GM12878 (cell line): ENCODE measurements at regions not wholly inside any gene's neighbourhood (a gene's known extent, or its start where the extent isn't known, plus 50 kb on each side); places are given as distances from the start of the nearest gene placed in this dataset.

Experiments
- ATAC-seq: fragments of 200-7000 bp; cut with Tn5 transposase; 3 replicates; pipeline ENCODE4 v1.9.1; 2020; ENCODE audit warnings: mild to moderate bottlenecking, moderate library complexity
- BruUV-seq: library from RNA; stranded (reverse); fragments of 400-500 nt; replicated peaks from 2 replicates; lab custom pipeline; 2021; lab: Mats Ljungman, UMichigan
- CTCF ChIA-PET: fragments of 300-600 bp; sonication (Branson Sonifier 250); formaldehyde crosslinking; extraction: SDS; loops from one replicate; lab custom pipeline; 2021; ENCODE audit warnings: inconsistent platforms; lab: Yijun Ruan, JAX
- POLR2A ChIA-PET: fragments of 350-600 bp; formaldehyde crosslinking; extraction: SDS; loops from one replicate; lab custom pipeline; 2021; ENCODE audit warnings: inconsistent platforms; lab: Charles Lee
- RAD21 ChIA-PET: fragments of 300-600 bp; sonication (Branson Sonifier 250); formaldehyde crosslinking; loops from one replicate; lab custom pipeline; 2023; ENCODE audit warnings: antibody characterized with exemption; ENCODE audit not compliant: unreplicated experiment; lab: Charles Lee
- SMC1A ChIA-PET: fragments of 300-600 bp; sonication (Branson Sonifier 250); formaldehyde crosslinking; loops from one replicate; lab custom pipeline; 2023; ENCODE audit not compliant: unreplicated experiment, uncharacterized antibody; lab: Charles Lee
- DNase-seq: peaks from one replicate; pipeline ENCODE4 v3.0.0-alpha.2; 2011; ENCODE audit warnings: low read depth, low spot score
- FAIRE-seq: peaks from 3 replicates; lab custom pipeline; 2011; peaks lifted over from hg19 to GRCh38; lab: Jason Lieb, UNC
- H2AFZ ChIP-seq: 2 replicates; pipeline ENCODE4 v1.6.0; 2011; ENCODE audit warnings: low read depth, low read length, control low read depth; ENCODE audit not compliant: control insufficient read depth
- H3K27ac ChIP-seq: 2 replicates; pipeline ENCODE4 v1.5.1; 2011; ENCODE audit warnings: control low read depth; ENCODE audit not compliant: control insufficient read depth, insufficient read depth
- H3K27me3 ChIP-seq, 2 experiments: replicated peaks in 1 of 2; 2 replicates each; pipeline versions ENCODE4 v1.6.0 to v1.6.1; 2011; ENCODE audit warnings: low read length in 1 of 2; ENCODE audit not compliant: control insufficient read depth in 2 of 2, insufficient read depth in 2 of 2
- H3K36me3 ChIP-seq, 2 experiments: 2 replicates each; pipeline ENCODE4 v1.5.1; 2011; ENCODE audit warnings: low read length in 1 of 2; ENCODE audit not compliant: control insufficient read depth in 2 of 2, insufficient read depth in 2 of 2
- H3K4me1 ChIP-seq: 2 replicates; pipeline ENCODE4 v1.6.1; 2011; ENCODE audit warnings: mild to moderate bottlenecking, low read length, moderate library complexity, mixed read lengths; ENCODE audit not compliant: control insufficient read depth, insufficient read depth
- H3K4me2 ChIP-seq: 2 replicates; pipeline ENCODE4 v1.6.0; 2011; ENCODE audit warnings: control low read depth; ENCODE audit not compliant: control insufficient read depth, insufficient read depth
- H3K4me3 ChIP-seq: fragments of 200-600 bp; sonication (generic); 2 replicates; pipeline ENCODE4 v1.5.1; 2016
- H3K79me2 ChIP-seq: 2 replicates; pipeline ENCODE4 v1.6.0; 2011; ENCODE audit warnings: low read length; ENCODE audit not compliant: control insufficient read depth, insufficient read depth
- H3K9ac ChIP-seq: 2 replicates; pipeline ENCODE4 v1.8.0; 2011; ENCODE audit warnings: low read length, control low read depth, mixed read lengths; ENCODE audit not compliant: control insufficient read depth, insufficient read depth
- H3K9me3 ChIP-seq: replicated peaks from 3 replicates; pipeline ENCODE4 v1.5.1; 2011; ENCODE audit warnings: mild to moderate bottlenecking, low read length; ENCODE audit not compliant: control insufficient read depth, insufficient read depth
- H4K20me1 ChIP-seq: 2 replicates; pipeline ENCODE4 v1.6.0; 2011; ENCODE audit not compliant: control insufficient read depth, insufficient read depth
- CBX5 ChIP-seq: sonication (generic); IDR thresholded peaks from 2 replicates; pipeline ENCODE4 v1.6.1; 2016; ENCODE audit warnings: low read depth, moderate library complexity, mild to moderate bottlenecking, inconsistent platforms
- CHD4 ChIP-seq: fragments of 200-600 bp; sonication (generic); IDR thresholded peaks from 2 replicates; pipeline ENCODE4 v1.6.1; 2016; ENCODE audit warnings: mild to moderate bottlenecking
- EGR1 ChIP-seq, 2 experiments: IDR thresholded peaks; 1 replicate in 1 of 2; 2 replicates in 1 of 2; pipeline ENCODE4 v1.6.1; 2011 to 2012; ENCODE audit warnings: low read depth in 2 of 2, low read length in 2 of 2, borderline replicate concordance in 1 of 2, mild to moderate bottlenecking in 1 of 2, moderate library complexity in 1 of 2
- ETV6 ChIP-seq, 2 experiments: fragments of 450-650 bp in 1 of 2; IDR thresholded peaks in 1 of 2; conservative IDR thresholded peaks in 1 of 2; 2 replicates each; pipeline ENCODE4 v1.6.1; 2014; ENCODE audit warnings: antibody characterized with exemption in 1 of 2, borderline replicate concordance in 1 of 2, low read depth in 1 of 2, mild to moderate bottlenecking in 1 of 2, moderate library complexity in 1 of 2
- MEF2B ChIP-seq: fragments of 450-650 bp; IDR thresholded peaks from 2 replicates; pipeline ENCODE4 v1.6.1; 2018; ENCODE audit warnings: mild to moderate bottlenecking, moderate library complexity; ENCODE audit not compliant: partially characterized antibody, poor library complexity, severe bottlenecking
- MXI1 ChIP-seq: fragments of 150-350 bp; IDR thresholded peaks from 2 replicates; pipeline ENCODE4 v1.6.1; 2011; ENCODE audit warnings: low read depth, mild to moderate bottlenecking, inconsistent platforms, low read length, improper control_type of control experiment
- NRF1 ChIP-seq: conservative IDR thresholded peaks from 2 replicates; pipeline ENCODE4 v1.6.1; 2011; ENCODE audit warnings: mild to moderate bottlenecking, low read depth, low read length, improper control_type of control experiment
- RCOR1 ChIP-seq: conservative IDR thresholded peaks from 2 replicates; pipeline ENCODE4 v1.6.1; 2012; ENCODE audit warnings: low read depth, low read length, improper control_type of control experiment
- RFX5 ChIP-seq: IDR thresholded peaks from 2 replicates; pipeline ENCODE4 v1.6.1; 2011; ENCODE audit warnings: low read depth, low read length, improper control_type of control experiment
- SIX5 ChIP-seq: IDR thresholded peaks from 2 replicates; pipeline ENCODE4 v1.6.1; 2011; ENCODE audit warnings: mild to moderate bottlenecking, low read depth, low read length, moderate library complexity; ENCODE audit not compliant: severe bottlenecking
- TAF1 ChIP-seq: IDR thresholded peaks from 2 replicates; pipeline ENCODE4 v1.6.1; 2011; ENCODE audit warnings: mild to moderate bottlenecking, low read depth, low read length, borderline replicate concordance
- YY1 ChIP-seq: IDR thresholded peaks from 2 replicates; pipeline ENCODE4 v1.6.1; 2011; ENCODE audit warnings: low read depth, mild to moderate bottlenecking, low read length
- WGBS: methylation state at CpG from one replicate; pipeline ENCODE4 v1.1.6; 2016; ENCODE audit warnings: low lambda C conversion rate; ENCODE audit not compliant: insufficient replicate concordance, insufficient coverage; ENCODE audit errors: missing lambda C conversion rate; 5-methylcytosine and 5-hydroxymethylcytosine counted together
- in situ Hi-C: fragments of 300-500 bp; cut with MboI; formaldehyde crosslinking; loops from 9 replicates; pipeline ENCODE4 v1.14.3; 2018; ENCODE audit warnings: mixed read lengths
- intact Hi-C: fragments of 100-400 bp; cut with micrococcal nuclease; formaldehyde crosslinking; loops from one replicate; pipeline ENCODE4 v1.14.2; 2022; ENCODE audit not compliant: unreplicated experiment
- TF ChIP-seq, protein P1 (sequence below): fragments of 450-650 bp; conservative IDR thresholded peaks from 2 replicates; pipeline ENCODE4 v1.6.1; 2017; ENCODE audit warnings: mild to moderate bottlenecking, moderate library complexity
- TF ChIP-seq, protein P2 (sequence below): IDR thresholded peaks from 2 replicates; pipeline ENCODE4 v1.6.1; 2011; ENCODE audit warnings: borderline replicate concordance, low read depth, mild to moderate bottlenecking, moderate library complexity, low read length; ENCODE audit not compliant: insufficient read depth, poor library complexity, severe bottlenecking
- TF ChIP-seq, protein P3 (sequence below): IDR thresholded peaks from 2 replicates; pipeline ENCODE4 v1.6.1; 2012; ENCODE audit warnings: low read length, inconsistent platforms
- TF ChIP-seq, protein P4 (sequence below): fragments of 450-650 bp; IDR thresholded peaks from 2 replicates; pipeline ENCODE4 v1.6.1; 2017; ENCODE audit warnings: mild to moderate bottlenecking, low read depth, inconsistent platforms; ENCODE audit not compliant: poor library complexity, severe bottlenecking
- TF ChIP-seq, protein P5 (sequence below): IDR thresholded peaks from 2 replicates; pipeline ENCODE4 v1.6.1; 2011; ENCODE audit warnings: low read depth, low read length, improper control_type of control experiment, borderline replicate concordance

DNA sequence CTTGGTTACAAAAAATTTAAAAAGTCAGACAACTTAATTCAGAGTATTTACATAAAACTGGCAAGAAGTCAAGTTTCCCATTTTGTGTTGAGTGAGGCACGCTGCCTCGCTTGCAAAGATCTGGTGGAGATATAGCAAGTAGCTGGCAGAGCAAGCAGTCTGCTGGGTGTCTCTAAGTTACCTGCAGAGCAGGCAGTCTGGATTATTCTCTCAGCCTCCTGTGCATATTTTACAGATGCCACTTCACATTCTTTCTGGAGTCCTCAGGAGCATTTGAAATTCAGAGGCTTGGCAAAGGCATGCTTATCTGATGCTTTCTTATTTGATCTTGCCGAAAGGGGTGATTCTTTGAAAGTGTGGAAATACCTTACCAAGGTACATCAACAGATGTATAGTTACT lies 640.4 kb upstream of the ADGRL4 start:
- Histone ChIP-seq H4K20me1 (no peaks in the 10 kb centered on the region), H3K9me3 (no peaks in the 10 kb centered on the region), H2AFZ (no peak overlapping the region), H3K4me1 (no peaks in the 10 kb centered on the region), H3K79me2 (no peaks in the 10 kb centered on the region), H3K9ac (no peak overlapping the region), H3K27ac (no peak overlapping the region), H3K4me2 (no peak overlapping the region), H3K4me3 (no peak overlapping the region), H3K27me3 (no peaks in the 10 kb centered on the region), H3K36me3 (no peaks in the 10 kb centered on the region)
- intact Hi-C loops: no loop called here
- TF ChIP-seq YY1 (no peak), CHD4 (no peak), TAF1 (no peak), ETV6 (conservative IDR thresholded peaks at IDR 0.05 in 1 of 2, IDR thresholded peaks at IDR 0.05 in 1 of 2; ENCODE audit: borderline replicate concordance in 1 of 2, low read depth in 1 of 2) (no peak), NRF1 (no peak), CBX5 (no peak), RCOR1 (no peak), EGR1 (IDR thresholded peaks at IDR 0.05; ENCODE audit: borderline replicate concordance in 1 of 2, low read depth in 2 of 2, low read length in 2 of 2) (no peak), MXI1 (no peak), RFX5 (no peak), MEF2B (no peak), SIX5 (no peak)
- TF ChIP-seq, protein P1, sequence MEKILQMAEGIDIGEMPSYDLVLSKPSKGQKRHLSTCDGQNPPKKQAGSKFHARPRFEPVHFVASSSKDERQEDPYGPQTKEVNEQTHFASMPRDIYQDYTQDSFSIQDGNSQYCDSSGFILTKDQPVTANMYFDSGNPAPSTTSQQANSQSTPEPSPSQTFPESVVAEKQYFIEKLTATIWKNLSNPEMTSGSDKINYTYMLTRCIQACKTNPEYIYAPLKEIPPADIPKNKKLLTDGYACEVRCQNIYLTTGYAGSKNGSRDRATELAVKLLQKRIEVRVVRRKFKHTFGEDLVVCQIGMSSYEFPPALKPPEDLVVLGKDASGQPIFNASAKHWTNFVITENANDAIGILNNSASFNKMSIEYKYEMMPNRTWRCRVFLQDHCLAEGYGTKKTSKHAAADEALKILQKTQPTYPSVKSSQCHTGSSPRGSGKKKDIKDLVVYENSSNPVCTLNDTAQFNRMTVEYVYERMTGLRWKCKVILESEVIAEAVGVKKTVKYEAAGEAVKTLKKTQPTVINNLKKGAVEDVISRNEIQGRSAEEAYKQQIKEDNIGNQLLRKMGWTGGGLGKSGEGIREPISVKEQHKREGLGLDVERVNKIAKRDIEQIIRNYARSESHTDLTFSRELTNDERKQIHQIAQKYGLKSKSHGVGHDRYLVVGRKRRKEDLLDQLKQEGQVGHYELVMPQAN: no peak
- TF ChIP-seq, protein P2, sequence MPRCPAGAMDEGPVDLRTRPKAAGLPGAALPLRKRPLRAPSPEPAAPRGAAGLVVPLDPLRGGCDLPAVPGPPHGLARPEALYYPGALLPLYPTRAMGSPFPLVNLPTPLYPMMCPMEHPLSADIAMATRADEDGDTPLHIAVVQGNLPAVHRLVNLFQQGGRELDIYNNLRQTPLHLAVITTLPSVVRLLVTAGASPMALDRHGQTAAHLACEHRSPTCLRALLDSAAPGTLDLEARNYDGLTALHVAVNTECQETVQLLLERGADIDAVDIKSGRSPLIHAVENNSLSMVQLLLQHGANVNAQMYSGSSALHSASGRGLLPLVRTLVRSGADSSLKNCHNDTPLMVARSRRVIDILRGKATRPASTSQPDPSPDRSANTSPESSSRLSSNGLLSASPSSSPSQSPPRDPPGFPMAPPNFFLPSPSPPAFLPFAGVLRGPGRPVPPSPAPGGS: no peak
- TF ChIP-seq, protein P3, sequence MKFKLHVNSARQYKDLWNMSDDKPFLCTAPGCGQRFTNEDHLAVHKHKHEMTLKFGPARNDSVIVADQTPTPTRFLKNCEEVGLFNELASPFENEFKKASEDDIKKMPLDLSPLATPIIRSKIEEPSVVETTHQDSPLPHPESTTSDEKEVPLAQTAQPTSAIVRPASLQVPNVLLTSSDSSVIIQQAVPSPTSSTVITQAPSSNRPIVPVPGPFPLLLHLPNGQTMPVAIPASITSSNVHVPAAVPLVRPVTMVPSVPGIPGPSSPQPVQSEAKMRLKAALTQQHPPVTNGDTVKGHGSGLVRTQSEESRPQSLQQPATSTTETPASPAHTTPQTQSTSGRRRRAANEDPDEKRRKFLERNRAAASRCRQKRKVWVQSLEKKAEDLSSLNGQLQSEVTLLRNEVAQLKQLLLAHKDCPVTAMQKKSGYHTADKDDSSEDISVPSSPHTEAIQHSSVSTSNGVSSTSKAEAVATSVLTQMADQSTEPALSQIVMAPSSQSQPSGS: no peak
- TF ChIP-seq, protein P4, sequence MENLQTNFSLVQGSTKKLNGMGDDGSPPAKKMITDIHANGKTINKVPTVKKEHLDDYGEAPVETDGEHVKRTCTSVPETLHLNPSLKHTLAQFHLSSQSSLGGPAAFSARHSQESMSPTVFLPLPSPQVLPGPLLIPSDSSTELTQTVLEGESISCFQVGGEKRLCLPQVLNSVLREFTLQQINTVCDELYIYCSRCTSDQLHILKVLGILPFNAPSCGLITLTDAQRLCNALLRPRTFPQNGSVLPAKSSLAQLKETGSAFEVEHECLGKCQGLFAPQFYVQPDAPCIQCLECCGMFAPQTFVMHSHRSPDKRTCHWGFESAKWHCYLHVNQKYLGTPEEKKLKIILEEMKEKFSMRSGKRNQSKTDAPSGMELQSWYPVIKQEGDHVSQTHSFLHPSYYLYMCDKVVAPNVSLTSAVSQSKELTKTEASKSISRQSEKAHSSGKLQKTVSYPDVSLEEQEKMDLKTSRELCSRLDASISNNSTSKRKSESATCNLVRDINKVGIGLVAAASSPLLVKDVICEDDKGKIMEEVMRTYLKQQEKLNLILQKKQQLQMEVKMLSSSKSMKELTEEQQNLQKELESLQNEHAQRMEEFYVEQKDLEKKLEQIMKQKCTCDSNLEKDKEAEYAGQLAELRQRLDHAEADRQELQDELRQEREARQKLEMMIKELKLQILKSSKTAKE: no peak
- TF ChIP-seq, protein P5, sequence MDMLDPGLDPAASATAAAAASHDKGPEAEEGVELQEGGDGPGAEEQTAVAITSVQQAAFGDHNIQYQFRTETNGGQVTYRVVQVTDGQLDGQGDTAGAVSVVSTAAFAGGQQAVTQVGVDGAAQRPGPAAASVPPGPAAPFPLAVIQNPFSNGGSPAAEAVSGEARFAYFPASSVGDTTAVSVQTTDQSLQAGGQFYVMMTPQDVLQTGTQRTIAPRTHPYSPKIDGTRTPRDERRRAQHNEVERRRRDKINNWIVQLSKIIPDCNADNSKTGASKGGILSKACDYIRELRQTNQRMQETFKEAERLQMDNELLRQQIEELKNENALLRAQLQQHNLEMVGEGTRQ: no peak
- in situ Hi-C loops: no loop called here
- POLR2A ChIA-PET: interaction anchor here (0.7 kb wide), 1 partner anchor 12 kb away, joined by 3 read pairs; no protein-coding TSS in a partner anchor
- SMC1A ChIA-PET: no interaction called here
- CTCF ChIA-PET: no interaction called here
- ATAC-seq: no peak
- 15% methylated on average over 3 of the region's 3 CpGs for WGBS
- RAD21 ChIA-PET: no interaction called here
- no peak for DNase-seq
- BruUV-seq: no TSS peak
- FAIRE-seq: no peak
